ENCODE measurements at regions not wholly inside any gene's neighbourhood (a gene's known extent, or its start where the extent isn't known, plus 50 kb on each side); places are given as distances from the start of the nearest gene placed in this dataset.

DNA sequence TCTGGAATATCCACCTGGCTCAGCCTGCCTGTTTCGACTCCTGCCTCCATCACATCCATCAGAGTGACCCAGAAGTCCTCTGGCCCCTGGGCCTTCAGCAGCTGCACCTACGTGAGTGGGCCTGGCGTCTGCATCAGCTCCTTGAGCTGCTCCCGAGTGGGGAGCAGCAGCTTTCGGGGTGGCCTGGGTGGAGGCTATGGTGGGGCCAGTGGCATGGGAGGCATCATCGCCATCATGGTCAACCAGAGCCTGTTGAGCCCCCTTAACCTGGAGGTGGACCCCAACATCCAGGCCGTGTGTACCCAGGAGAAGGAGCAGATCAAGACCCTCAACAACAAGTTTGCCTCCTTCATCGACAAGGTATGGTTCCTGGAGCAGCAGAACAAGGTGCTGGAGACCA lies 83.0 kb downstream of the SEC61B start (continued):
- no peak for TF ChIP-seq RARA (CRISPR knock-in tag; IDR thresholded peaks at IDR 0.05)
- TF ChIP-seq STAT5B (CRISPR knock-in tag; IDR thresholded peaks at IDR 0.05) = no peak

DNA sequence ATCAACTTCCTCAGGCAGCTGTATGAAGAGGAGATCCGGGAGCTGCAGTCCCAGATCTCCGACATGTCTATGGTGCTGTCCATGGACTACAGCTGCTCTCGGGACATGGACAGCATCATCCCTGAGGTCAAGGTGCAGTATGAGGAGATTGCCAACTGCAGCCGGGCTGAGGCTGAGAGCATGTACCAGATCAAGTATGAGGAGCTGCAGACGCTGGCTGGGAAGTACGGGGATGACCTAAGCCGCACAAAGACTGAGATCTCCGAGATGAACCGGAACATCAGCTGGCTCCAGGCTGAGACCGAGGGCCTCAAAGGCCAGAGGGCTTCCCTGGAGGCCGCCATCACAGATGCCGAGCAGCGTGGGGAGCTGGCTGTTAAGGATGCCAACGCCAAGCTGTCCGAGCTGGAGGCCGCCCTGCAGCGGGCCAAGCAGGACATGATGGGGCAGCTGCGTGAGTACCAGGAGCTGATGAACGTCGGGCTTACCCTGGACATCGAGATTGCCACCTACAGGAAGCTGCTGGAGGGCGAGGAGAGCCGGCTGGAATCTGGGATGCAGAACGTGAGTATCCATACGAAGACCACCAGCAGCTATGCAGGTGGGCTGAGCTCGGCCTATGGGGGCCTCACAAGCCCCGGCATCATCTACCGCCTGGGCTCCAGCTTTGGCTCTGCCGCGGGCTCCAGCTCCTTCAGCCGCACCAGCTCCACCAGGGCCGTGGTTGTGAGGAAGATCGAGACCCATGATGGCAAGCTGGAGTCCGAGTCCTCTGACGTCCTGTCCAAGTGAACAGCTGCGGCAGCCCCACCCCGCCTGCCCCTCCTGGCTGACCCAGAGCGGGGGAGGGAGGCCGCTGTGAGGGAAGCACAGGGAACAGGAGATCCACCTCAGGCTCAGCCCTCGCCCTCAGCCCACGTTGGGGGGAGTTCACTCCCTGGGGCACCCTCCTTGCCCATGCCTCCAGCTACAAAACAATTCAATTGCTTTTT lies 84.0 kb downstream of the SEC61B start:
- H3K4me1 ChIP-seq (ENCODE audit: insufficient read depth, low read length) = no peaks in the 10 kb centered on the region
- H2AFZ ChIP-seq (ENCODE audit: low read length) = no peak overlapping the region
- intact Hi-C loops (cut with micrococcal nuclease; ENCODE audit: unreplicated experiment) (no loop called here), in situ Hi-C loops (cut with HindIII; ENCODE audit: extremely low pct_ligation_motif_present, low pct_unique_long_range_greater_than_20kb) (no loop called here)
- H3K4me3 ChIP-seq (replicated peaks in 1 of 3; ENCODE audit: insufficient read depth in 1 of 3, low read depth in 2 of 3, low read length in 3 of 3) = no peak overlapping the region
- no peak for DNase-seq (ENCODE audit: low spot score)
- H3K9ac ChIP-seq (ENCODE audit: insufficient read depth, low read depth, low read length) = no peak overlapping the region
- BruUV-seq (replicated peaks) = no TSS peak
- H3K36me3 ChIP-seq (replicated peaks in 1 of 2; ENCODE audit: control insufficient read depth in 1 of 2, insufficient read depth in 2 of 2, low read length in 2 of 2) = no peaks in the 10 kb centered on the region
- TF ChIP-seq SRF (IDR thresholded peaks at IDR 0.05; ENCODE audit: low read depth, low read length) (no peak), ZNF644 (CRISPR knock-in tag; IDR thresholded peaks at IDR 0.05; ENCODE audit: low read depth) (no peak), RFXANK (CRISPR knock-in tag; IDR thresholded peaks at IDR 0.05) (no peak), ZNF768 (CRISPR knock-in tag; IDR thresholded peaks at IDR 0.05) (peak; percentile 21; the same call in 1 of the 2 replicates)
- H3K4me2 ChIP-seq (ENCODE audit: low read depth, low read length) = no peak overlapping the region
- no peak for ATAC-seq
- no peaks in the 10 kb centered on the region for H3K9me3 ChIP-seq (ENCODE audit: low read length)
- H3K79me2 ChIP-seq (ENCODE audit: insufficient read depth, low read length) = no peaks in the 10 kb centered on the region
- H4K20me1 ChIP-seq (ENCODE audit: insufficient read depth, low read length) = no peaks in the 10 kb centered on the region
- ChIA-PET CTCF (ENCODE audit: low intra/inter-chr PET ratio, low total read pairs) (no interaction called here), POLR2A (no interaction called here)
- FAIRE-seq = no peak
- H3K27ac ChIP-seq (ENCODE audit: extremely low read length, insufficient read depth, low read length) = no peak overlapping the region
- 30% methylated on average over 15 of the region's 41 CpGs for WGBS (ENCODE audit: low lambda C conversion rate)
- peaks cover 0 to 1% of the 10 kb centered on the region in 2 experiments; a peak in 1 of 5 replicates for H3K27me3 ChIP-seq (ENCODE audit: control insufficient read depth in 1 of 2, insufficient read depth in 2 of 2, low read length in 2 of 2)

DNA sequence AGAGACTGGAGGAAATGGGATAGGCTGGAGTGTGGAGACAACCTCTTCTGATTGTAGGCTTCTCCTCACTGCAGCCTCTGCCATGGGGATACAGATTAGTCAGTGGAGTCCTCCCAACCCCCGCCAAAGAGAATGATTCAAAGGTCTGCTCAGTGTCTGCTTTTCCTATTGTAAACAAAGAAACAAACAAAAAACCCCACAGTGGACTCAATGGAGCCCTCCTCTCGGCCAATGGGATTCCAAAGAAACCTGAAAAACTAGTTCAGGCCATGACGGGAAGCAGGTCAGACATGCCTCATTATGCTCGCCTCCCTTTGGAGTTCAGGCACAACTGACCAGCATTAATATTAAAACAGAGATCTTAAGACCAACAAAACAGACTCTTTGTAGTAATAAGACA lies 85.8 kb downstream of the SEC61B start:
- Histone ChIP-seq H3K27me3 (ENCODE audit: control insufficient read depth in 1 of 2, insufficient read depth in 2 of 2, low read length in 2 of 2) (peaks cover 0 to 1% of the 10 kb centered on the region in 2 experiments; a peak in 2 of 5 replicates), H3K9ac (ENCODE audit: insufficient read depth, low read depth, low read length) (no peak overlapping the region), H3K36me3 (replicated peaks in 1 of 2; ENCODE audit: control insufficient read depth in 1 of 2, insufficient read depth in 2 of 2, low read length in 2 of 2) (no peaks in the 10 kb centered on the region), H4K20me1 (ENCODE audit: insufficient read depth, low read length) (no peaks in the 10 kb centered on the region), H3K4me3 (replicated peaks in 1 of 3; ENCODE audit: insufficient read depth in 1 of 3, low read depth in 2 of 3, low read length in 3 of 3) (no peak overlapping the region), H3K4me2 (ENCODE audit: low read depth, low read length) (no peak overlapping the region), H3K27ac (ENCODE audit: extremely low read length, insufficient read depth, low read length) (no peak overlapping the region), H2AFZ (ENCODE audit: low read length) (no peak overlapping the region), H3K79me2 (ENCODE audit: insufficient read depth, low read length) (no peaks in the 10 kb centered on the region), H3K9me3 (ENCODE audit: low read length) (no peaks in the 10 kb centered on the region), H3K4me1 (ENCODE audit: insufficient read depth, low read length) (no peaks in the 10 kb centered on the region)
- WGBS (ENCODE audit: low lambda C conversion rate) = 3% methylated on average over 4 of the region's 4 CpGs
- ChIA-PET CTCF (ENCODE audit: low intra/inter-chr PET ratio, low total read pairs) (no interaction called here), POLR2A (no interaction called here)
- ATAC-seq (no peak), FAIRE-seq (no peak), DNase-seq (ENCODE audit: low spot score) (no peak)
- intact Hi-C loops (cut with micrococcal nuclease; ENCODE audit: unreplicated experiment) = no loop called here
- BruUV-seq (replicated peaks) = no TSS peak
- in situ Hi-C loops (cut with HindIII; ENCODE audit: extremely low pct_ligation_motif_present, low pct_unique_long_range_greater_than_20kb) = no loop called here
- TF ChIP-seq CCAR2 (optimal IDR thresholded peaks at IDR 0.05; ENCODE audit: low read depth, low read length) (no peak), ZNF543 (CRISPR knock-in tag; IDR thresholded peaks at IDR 0.05) (no peak), ZNF615 (CRISPR knock-in tag; IDR thresholded peaks at IDR 0.05; ENCODE audit: borderline replicate concordance) (no peak), CEBPG (CRISPR knock-in tag; IDR thresholded peaks at IDR 0.05) (no peak), XBP1 (CRISPR knock-in tag; IDR thresholded peaks at IDR 0.05) (no peak)
- TF ChIP-seq, protein P1, sequence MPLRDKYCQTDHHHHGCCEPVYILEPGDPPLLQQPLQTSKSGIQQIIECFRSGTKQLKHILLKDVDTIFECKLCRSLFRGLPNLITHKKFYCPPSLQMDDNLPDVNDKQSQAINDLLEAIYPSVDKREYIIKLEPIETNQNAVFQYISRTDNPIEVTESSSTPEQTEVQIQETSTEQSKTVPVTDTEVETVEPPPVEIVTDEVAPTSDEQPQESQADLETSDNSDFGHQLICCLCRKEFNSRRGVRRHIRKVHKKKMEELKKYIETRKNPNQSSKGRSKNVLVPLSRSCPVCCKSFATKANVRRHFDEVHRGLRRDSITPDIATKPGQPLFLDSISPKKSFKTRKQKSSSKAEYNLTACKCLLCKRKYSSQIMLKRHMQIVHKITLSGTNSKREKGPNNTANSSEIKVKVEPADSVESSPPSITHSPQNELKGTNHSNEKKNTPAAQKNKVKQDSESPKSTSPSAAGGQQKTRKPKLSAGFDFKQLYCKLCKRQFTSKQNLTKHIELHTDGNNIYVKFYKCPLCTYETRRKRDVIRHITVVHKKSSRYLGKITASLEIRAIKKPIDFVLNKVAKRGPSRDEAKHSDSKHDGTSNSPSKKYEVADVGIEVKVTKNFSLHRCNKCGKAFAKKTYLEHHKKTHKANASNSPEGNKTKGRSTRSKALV (CRISPR knock-in tag; IDR thresholded peaks at IDR 0.05) = no peak
